CD4-positive, alpha-beta T cell treated with Interleukin-1 beta for 1 hour (primary cell): ENCODE measurements at regions not wholly inside any gene's neighbourhood (a gene's known extent, or its start where the extent isn't known, plus 50 kb on each side); places are given as distances from the start of the nearest gene placed in this dataset.
"Not testable (repeated sequence)": the region's sequence is repeated elsewhere in the genome, so short reads cannot be mapped to it uniquely, and the experiment has no call there.

Experiments used
- DNase-seq, 2 donors: peaks; one replicate each; pipeline ENCODE4 v3.0.0-alpha.2; 2020 to 2022

DNA sequence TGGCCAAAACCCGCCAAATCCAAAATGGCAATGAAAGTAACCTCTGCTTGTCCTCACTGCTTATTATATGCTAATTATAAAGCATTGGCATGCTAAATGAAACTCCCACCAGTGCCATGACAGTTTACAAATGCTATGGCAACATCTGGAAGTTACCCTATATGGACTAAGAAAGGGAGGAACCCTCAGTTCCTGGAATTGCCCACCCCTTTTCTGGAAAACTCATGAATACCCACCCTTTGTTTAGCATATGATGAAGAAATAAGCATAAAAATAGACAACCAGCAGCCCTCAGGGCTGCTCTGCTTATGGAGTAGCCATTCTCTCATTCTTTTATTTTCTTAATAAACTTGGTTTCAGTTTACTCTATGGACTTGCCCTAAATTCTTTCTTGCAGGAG lies 269.8 kb downstream of the OLFM4 start:
- no peak for DNase-seq

DNA sequence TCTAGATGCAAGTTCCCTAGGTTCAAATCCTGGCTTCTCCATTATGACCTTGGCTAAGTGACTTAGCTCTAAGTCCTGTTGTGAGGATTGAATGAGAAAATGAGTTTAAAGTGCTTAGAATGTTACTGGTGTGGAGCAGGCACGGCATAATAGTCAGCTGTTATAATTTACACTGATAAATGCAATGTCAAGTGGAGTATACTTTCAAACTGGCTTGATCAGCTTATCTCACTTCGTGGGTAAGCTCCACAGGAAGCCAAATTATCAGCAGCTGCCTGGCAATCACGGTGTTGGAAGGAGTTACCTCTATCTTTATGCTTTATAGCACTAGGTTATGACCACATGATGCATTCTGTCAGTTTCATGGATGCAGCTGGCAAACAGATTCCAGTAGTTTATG lies 272.8 kb downstream of the OLFM4 start:
- DNase-seq = no peak

DNA sequence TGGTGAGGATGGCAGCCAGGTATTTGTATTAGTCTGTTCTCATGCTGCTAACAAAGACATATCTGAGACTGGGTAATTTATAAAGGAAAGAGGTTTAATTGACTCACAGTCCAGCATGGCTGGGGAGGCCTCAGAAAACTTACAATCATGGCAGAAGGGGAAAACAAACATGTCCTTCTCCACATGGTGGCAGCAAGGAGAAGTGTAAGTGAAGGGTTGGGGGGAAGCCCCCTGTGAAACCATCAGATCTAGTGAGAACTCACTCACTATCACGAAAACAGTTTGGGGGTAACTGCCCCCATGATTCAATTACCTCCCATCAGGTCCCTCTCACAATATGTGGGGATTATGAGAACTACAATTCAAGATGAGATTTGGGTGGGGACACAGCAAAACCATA lies 276.8 kb downstream of the OLFM4 start:
- not testable (repeated sequence) for DNase-seq

DNA sequence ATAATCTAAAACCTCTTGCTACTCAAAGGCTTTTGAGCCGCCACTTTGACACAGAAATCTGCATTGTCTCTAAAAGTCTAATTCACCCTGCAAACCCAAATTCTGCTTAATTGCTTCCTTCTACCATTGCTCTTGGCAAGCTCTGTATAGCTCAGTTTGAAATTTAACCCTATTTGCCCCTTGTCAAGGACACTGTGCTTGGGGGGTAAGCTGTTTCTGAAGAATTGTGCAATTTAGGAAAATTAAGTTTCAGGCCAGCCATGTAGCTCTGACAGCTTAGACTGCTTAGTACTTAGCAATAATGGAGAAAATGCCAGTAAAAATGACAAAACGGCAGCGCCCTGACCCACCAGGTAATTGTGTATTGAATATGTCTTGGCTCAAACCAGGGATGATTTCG lies 282.2 kb downstream of the OLFM4 start:
- no peak for DNase-seq

DNA sequence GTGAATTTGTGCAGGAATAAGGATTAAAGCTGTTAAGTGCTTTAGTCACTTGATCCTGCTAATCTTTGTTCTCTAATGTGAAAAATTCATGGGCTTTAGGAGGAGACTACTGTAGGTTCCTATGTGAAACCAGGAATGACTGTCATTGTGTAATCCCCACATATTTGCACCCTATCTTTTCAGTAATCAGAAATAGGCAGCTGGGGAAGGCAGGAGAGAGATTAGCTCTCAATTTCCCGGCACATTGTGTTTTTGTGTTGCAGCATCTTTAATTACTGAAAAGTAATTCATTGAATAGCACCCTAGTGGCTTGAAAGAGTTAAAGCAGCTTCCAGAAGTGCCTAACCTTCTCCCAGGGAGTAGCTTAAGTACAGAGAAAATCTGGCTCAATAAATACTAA lies 282.9 kb downstream of the OLFM4 start:
- no peak for DNase-seq

DNA sequence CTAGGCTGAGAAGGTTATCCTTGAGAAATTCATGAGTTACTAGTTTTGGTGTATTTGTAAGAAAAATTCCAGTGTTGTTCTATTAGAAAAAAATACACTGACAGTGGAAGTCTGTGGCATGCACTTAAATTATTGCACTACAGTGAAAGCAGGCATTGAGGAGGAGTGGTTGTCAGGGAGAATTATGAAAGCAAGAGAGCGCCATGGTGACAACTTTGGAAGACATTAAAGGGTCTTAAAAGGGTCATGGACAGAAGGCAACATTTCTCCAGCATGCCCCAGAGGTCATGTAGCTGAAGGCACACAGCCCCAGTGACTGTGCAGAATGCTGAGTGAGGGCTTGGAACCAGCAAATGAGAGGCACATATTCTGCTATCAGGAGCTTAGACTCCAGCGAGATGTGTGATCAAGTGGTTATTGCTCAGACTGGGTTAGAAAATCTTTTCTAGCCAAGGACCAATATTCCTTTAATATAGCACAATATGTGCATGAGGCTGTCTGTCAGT lies 292.7 kb downstream of the OLFM4 start:
- DNase-seq = no peak

DNA sequence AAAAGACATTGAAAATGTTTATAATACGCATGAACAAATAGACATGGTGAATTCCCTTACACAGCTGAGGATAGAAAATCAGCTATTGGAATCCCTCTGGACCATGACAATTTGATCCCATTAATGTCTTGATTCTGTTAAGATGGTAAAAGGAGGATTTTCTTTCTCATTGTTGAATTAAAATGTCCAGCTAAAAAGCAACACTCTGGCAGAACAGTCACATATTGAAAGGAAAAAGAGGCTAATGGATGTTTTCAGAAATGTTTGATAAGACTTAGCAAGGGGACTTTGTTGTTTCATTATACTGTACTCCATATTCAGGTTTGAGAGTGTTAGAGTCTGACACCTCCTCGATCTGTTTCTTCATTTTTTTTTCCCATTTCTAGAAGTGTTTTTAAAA lies 296.0 kb downstream of the OLFM4 start:
- no peak for DNase-seq

DNA sequence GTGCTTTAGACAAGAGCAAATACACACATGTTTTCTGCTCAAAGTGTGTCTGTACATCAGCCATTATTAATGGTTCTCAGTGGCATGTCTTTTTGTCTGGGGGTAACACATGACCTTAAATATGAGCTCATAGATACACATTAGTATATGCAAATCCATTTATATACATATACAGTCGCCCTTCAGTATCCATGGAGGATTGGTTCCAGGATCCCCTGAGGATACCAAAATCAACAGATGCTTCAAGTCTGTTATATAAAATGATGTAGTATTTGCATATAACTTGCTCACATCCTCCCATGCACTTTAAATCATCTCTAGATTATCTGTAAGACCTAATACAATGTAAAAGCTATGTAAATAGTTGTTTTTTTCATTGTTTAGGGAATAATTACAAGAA lies 298.1 kb downstream of the OLFM4 start:
- DNase-seq = no peak

DNA sequence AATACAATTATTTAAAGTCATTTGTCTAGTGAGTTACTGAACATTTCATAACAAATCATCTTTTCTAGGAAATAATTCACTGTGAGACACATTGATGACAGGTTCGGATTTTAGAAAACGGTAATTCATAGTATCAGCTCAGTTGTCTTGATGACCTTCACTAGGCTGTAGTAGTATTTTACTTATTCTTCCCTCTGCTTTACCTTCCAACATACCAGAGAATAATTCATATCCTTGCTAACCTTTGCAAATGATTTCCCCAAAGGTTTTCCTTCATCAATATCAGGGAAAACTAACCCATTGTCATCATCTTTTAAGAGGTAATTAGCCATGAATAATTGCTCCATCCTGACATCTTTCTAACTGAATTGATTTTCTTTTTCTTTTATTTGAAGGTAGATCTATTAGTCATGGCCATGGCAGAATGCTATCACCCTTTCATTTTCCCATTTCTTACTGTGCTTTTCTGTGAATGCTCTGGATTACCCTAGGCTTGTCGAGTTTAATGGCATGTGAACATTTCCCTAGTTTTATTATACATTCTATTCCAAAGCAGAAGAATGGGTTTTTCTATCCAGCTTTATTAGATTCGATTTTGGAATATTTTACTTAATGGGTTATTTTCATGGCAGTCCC lies 299.2 kb downstream of the OLFM4 start:
- DNase-seq = no peak

DNA sequence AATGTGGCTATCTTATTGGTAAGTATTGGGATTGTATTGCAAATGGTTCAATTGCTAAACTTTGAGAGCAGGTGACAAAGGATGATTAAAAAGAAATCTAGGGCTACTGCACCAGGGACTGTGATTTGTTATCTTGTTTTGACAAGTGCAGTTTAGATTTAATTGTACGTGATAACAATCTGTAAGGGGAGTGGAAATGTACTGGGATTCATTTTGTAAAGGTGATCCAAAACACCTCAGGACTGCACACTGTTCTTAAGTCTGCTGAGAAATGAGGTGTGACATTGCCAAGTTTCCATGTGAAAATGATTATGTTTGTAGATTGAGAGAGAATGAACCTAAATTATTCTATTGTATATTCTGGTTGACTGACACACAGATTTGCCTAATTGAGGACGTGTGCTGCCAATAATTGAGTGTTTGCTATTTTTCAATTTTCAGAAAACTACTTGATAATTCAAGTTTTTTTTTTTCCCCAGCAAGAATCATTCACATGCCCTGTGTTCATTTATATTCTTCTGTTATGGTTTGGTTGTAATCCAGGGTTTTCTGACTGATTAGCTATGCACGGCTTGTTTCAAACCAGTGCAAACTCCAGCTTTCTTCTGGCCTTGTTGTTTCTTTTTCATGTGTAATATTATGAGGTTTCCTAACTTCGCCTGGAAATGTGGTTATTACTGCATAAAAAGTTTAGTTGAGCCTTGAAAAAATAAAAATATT lies 308.0 kb downstream of the OLFM4 start:
- no peak for DNase-seq

DNA sequence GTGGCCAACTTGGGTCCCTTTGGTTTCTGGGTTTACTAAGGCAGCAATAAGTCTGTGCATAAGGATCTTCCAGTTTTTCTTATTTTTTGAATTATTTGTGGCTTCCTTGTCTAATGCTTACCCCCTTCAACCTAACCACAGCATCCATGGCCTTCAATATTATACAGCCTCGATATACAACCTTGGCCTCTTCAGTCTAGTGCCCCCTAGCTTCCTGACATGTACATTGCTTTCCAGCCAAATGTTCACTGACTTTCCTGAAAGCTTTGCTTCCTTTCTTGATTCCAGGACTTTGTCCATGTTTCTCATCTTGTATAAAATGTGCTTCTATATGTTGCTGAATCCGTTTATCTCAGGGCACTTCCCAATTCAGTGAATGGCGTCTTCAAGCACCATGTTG lies 310.1 kb downstream of the OLFM4 start:
- no peak for DNase-seq

DNA sequence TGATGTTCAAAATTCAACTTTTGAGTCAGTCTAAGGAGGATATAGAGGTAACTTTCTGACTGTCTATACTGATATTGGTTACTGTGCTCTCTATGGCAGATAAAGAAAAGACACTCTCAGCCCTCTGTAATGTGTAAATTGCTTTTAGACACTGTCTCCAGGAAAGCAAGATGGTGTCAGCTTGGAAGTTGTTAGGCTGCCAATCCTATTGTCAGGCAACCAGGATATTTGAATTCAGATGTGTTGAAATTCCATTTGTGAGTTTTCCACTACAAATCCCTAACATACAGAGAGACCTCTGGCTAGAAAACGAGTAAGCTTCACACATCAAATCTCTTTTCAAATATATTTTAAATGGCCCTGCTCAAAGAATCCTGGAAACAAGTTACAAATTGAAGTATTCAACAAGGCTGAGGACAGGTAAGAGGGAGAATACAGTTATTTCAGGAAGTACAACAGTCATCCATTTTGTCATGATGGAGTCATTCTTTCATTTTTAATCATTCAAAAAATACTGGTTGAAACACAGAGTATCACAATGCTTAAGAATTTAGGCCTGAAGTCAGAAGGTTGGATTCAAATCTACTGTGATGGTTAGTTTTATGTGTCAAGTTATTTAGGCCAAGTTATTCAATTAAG lies 312.0 kb downstream of the OLFM4 start:
- no peak for DNase-seq

DNA sequence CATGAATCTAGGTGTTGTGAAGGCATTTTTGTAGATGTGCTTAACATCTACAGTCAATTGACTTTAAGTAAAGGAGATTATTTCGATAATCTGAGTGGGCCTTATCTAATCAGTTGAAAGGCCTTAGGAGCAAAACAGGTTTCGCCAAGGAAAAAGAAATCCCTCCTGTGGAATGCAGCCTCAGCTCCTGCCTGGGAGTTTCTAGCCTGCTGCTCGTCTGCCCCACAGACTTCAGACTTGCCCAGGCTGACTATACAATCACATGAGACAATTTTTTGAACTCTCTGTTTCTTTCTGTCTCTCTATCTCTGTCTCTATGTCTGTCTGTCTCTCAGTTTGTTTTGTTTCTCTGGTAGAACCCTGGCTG lies 312.5 kb downstream of the OLFM4 start:
- no peak for DNase-seq

DNA sequence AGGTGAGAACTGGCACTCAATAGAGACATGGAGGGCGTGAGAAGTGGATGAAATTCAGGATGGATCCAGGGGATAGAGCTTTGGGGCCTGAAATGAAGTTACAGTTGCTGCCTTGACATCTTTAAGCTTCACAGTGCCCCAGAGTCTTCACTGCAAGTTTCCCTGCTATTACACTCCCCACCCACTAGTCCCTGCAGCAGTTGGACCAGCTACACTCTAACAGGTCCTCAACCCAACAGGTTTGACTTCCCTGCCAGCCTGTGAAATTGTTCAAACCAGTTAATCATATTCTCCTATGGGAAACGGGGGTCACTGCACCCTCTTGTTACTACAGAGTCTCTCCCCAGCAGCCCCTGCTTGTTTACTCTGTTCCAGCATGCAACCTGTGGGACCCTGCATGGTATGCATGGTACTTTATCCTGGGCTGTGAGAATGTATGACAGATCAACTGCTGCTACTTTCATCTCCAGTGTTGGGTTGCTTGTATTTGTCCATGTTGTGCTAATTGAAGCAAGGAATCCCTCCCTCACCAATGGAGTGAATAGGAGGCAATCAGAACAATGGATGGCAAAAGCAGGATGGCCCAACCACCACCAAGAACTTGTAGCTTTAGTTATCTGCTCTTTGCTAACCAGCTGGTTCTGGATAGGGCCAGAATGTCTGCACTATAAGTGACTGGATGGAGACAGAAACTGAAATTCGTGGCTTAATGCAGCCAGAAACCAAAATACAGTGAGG lies 314.2 kb downstream of the OLFM4 start:
- DNase-seq = no peak

DNA sequence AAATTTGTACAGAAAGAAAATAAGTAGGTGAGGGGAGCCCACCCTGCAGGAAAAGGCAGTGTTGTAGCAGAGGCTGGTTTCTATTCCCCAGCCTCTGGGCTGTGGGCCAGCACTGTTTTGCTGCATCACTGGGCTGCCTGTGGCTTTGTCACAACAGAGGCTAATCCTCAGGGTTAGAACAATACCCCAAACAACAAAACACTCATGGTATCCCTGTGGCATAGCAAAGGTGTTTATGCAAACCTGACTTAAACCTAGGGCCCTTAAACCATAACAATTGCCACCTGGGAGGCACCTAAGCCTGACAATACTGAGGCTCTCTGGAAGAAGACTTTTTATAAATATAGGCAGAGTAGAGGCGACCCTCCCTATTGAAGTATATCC lies 314.7 kb downstream of the OLFM4 start:
- DNase-seq = no peak

DNA sequence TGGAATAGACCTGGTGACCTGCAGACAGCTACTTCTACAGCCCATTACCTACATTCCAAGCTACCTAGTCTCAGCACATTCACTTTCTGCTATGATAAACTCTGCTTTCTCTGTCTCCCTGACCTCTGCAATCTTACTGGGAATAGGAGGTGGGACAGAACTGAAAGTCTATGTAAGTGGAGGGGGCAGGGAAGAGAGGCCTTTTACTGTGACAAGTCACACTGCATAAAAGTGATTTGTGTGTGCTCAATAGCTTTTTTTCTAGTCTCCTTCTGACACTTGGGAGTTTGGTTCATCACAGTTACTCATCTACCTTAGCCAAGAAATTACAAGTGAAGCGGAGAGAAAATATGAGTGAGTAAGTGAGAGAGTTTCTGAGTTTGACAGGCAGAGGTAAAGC lies 322.4 kb downstream of the OLFM4 start:
- no peak for DNase-seq

DNA sequence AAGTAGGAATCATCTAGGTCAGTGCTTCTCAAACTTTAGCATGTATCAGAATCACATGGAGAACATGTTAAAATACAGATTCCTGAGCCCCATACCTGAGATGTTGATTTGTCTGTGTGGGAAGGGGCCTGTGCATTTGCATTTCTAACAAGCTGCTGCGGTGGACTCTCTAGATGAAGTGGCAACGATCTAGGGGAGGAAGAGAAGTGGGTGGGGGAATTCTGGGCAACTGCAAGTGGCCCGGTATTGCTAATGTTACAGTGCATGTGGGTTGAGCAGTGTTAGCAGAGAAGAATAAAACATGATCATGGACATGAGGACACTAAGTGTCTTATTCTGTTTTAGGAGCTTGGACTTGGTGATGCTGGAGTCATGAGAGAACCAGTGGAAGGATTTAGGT lies 329.0 kb downstream of the OLFM4 start:
- DNase-seq = no peak

DNA sequence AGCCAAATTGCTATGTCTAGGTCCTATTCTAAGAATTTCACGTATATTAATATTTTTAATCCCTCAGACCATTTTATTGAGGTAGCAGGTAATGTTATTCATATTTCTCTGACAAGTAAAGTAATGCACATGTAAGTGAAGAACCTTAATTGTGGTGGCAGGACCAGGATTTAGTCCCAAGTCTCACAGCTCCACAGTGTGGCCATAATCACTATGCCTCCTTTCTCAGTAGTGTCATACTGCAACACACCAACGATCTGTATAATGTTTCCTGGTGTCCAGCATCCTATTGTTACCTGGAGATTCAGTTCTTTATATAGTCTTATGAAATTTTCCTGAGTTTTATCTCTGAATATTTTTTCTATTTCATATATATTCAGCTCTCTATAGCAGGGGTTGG lies 340.3 kb downstream of the OLFM4 start:
- DNase-seq = no peak

DNA sequence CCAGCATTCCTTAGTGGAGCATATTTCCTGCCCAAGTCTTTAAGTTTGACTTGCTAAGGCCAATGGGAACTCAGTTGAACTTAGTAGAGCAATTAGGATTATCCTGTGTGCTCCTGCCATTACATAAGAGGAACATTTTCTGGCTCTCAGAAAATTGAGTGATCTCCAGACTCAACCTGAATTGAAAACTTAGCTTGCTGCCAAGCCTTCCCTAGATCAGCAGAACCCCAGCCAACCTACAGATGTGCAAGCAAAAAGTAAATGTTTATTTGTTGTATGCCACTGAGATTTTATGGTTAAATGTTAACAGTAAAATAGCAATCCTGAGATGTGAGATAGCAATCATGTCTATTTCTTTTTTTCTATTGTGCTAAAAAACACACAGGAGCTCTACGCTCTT lies 350.9 kb downstream of the OLFM4 start:
- no peak for DNase-seq

DNA sequence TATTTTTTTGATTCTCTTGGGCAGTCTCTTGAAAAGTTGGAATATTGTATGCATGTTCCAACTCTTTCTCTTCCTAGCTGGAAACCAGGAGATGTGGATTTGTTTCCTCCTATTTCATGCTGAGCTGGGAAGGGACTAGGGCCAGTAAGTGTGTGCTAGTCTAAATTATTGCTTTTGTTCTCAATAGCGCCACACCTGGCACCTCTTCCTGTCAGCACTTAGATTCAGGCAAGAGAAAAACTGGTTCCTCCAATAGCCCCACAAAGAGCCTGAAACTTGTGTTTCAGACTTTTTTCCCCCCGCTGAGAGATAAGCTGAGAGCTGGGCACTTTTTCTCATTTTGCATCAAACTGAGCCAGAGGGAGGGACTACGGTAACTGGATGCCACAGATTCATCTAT lies 353.4 kb downstream of the OLFM4 start:
- DNase-seq = no peak

DNA sequence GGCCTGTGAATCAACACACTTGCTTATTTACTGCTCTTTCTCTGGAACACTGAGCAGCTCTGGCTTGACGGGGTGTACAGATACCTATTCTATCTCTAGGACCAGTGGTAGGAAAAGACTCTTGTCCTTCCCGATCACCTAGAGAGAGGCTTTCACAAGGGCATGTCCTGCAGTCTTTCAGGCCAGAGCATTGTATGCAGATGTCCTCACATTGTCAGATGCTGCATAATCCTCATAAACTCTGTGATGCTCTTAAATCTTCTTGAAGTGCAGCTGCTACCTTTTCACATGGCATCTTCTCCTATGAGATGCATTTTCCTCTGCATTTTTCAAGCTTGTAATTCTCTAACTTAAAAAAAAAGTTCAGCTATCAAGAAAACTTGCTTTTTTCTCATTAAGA lies 369.4 kb downstream of the OLFM4 start:
- no peak for DNase-seq

DNA sequence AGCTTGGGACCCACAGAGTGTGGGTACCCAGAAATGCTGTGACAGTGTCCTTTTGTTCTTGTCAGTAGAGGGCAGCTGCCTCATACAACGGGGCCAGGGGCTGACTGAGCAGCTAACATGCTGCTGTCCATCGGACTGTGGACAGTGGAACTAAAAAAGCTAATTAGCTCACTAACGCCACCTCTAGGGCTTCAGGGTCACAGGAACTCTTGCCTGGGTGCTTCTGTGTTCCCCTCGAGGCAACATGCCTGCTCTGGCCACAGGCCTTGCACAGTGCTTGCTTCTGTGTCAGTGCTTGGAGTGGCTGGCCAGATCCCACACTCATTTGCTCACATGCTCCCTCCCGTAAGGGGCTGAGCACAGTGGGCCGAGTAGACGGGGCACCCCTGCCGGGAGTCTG lies 377.0 kb downstream of the OLFM4 start:
- no peak for DNase-seq

DNA sequence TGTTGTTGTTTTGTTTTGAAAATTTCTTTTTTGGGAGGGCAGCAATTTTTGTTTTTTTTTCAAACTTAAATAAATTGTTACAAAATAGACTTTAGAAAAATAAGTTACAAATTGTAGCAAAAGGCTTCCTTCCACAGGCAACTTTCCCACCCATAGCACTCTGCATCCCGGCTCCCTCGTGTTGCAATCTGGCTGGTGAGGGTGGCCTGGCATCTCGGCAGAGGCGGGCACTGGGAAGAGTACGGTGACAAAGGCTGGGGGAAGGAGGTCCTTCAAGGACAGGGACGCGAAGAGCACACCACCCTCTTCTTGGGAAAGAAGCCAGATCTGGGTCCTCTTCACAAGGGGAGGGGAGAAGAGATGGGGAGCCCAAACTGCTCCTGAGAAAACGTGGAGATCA lies 379.7 kb downstream of the OLFM4 start:
- no peak for DNase-seq
